ENCODE measurements at regions not wholly inside any gene's neighbourhood (a gene's known extent, or its start where the extent isn't known, plus 50 kb on each side); places are given as distances from the start of the nearest gene placed in this dataset.

DNA sequence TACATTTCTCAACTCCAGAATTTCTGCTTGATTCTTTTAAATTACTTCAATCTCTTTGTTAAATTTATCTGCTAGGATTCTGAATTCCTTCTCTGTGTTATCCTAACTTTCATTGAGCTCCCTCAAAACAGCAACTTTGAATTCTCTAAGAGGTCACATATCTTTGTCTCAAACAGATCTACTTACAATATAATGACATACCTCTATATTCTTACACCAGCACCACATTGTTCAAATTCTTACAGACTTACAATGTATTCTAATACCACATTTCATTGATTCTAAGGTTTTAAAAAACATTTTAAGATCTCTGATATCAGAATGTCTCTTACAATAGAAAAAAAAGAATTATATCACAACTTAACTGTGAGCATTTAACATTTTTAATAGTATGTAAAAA lies 77.4 kb downstream of the DIRAS3 start:
- H3K27ac Mint-ChIP-seq (ENCODE audit: unreplicated experiment): no peak overlapping the region
- CTCF ChIA-PET: no interaction called here
- no peaks in the 10 kb centered on the region for H3K9me3 Mint-ChIP-seq (ENCODE audit: low read depth, unreplicated experiment)

DNA sequence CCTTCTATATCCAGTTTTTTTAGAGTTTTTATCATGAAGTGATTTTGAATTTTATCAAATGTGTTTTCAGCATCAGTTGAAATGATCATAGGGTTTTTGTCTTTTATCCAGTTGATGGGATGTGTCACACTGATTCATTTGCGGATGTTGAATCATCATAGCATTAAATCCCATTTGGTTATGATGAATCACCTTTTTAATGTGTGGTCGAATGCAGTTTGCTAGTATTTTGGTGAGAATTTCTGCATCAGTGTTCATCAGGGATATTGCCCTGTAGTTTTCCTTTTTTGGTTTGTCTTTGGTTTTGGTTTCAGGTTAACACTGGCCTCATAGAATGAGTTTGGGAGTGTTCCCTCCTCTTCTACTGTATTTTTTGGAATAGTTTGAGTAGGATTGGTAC lies 80.3 kb downstream of the DIRAS3 start:
- no peaks in the 10 kb centered on the region for H3K4me1 Mint-ChIP-seq (ENCODE audit: low read depth, unreplicated experiment)
- no peaks in the 10 kb centered on the region for H3K27me3 Mint-ChIP-seq (ENCODE audit: unreplicated experiment)
- no peak for DNase-seq
- no peak for TF ChIP-seq CTCF (IDR thresholded peaks at IDR 0.05; ENCODE audit: unreplicated experiment)
- no peak overlapping the region for H3K27ac Mint-ChIP-seq (ENCODE audit: unreplicated experiment)
- intact Hi-C loops (cut with micrococcal nuclease; ENCODE audit: unreplicated experiment): no loop called here
- H3K36me3 Mint-ChIP-seq (ENCODE audit: insufficient read depth, unreplicated experiment): no peaks in the 10 kb centered on the region
- no TSS peak for BruUV-seq (replicated peaks)
- H3K4me3 Mint-ChIP-seq (ENCODE audit: low read depth, unreplicated experiment): no peak overlapping the region
- peaks cover 2% of the 10 kb centered on the region for H3K9me3 Mint-ChIP-seq (ENCODE audit: low read depth, unreplicated experiment)
- CTCF ChIA-PET: interaction anchor here (0.7 kb wide), 1 partner anchor 26 kb away, joined by 3 read pairs; no protein-coding TSS in a partner anchor

More for the DNA sequence above, 77.4 kb downstream of the DIRAS3 start:
- H3K36me3 Mint-ChIP-seq (ENCODE audit: insufficient read depth, unreplicated experiment): no peaks in the 10 kb centered on the region
- no peak overlapping the region for H3K4me3 Mint-ChIP-seq (ENCODE audit: low read depth, unreplicated experiment)
- no peaks in the 10 kb centered on the region for H3K4me1 Mint-ChIP-seq (ENCODE audit: low read depth, unreplicated experiment)
- BruUV-seq (replicated peaks): no TSS peak
- no peaks in the 10 kb centered on the region for H3K27me3 Mint-ChIP-seq (ENCODE audit: unreplicated experiment)
- TF ChIP-seq CTCF (IDR thresholded peaks at IDR 0.05; ENCODE audit: unreplicated experiment): no peak
- intact Hi-C loops (cut with micrococcal nuclease; ENCODE audit: unreplicated experiment): no loop called here
- DNase-seq: no peak

GRCh38 chr1:67969446-67969845 lies 81.0 kb downstream of the DIRAS3 start:
- H3K4me3 Mint-ChIP-seq (ENCODE audit: low read depth, unreplicated experiment): no peak overlapping the region
- CTCF ChIA-PET: interaction anchor here (0.7 kb wide), 1 partner anchor 26 kb away, joined by 3 read pairs; no protein-coding TSS in a partner anchor
- TF ChIP-seq CTCF (IDR thresholded peaks at IDR 0.05; ENCODE audit: unreplicated experiment): no peak

GRCh38 chr1:67966666-67967009 lies 83.8 kb downstream of the DIRAS3 start:
- Mint-ChIP-seq H3K4me1 (ENCODE audit: low read depth, unreplicated experiment) (no peaks in the 10 kb centered on the region), H3K36me3 (ENCODE audit: insufficient read depth, unreplicated experiment) (no peaks in the 10 kb centered on the region), H3K27ac (ENCODE audit: unreplicated experiment) (no peak overlapping the region), H3K9me3 (ENCODE audit: low read depth, unreplicated experiment) (peaks cover 13% of the 10 kb centered on the region), H3K27me3 (ENCODE audit: unreplicated experiment) (no peaks in the 10 kb centered on the region), H3K4me3 (ENCODE audit: low read depth, unreplicated experiment) (no peak overlapping the region)
- CTCF ChIA-PET: no interaction called here
- TF ChIP-seq CTCF (IDR thresholded peaks at IDR 0.05; ENCODE audit: unreplicated experiment): no peak
- DNase-seq: no peak
- intact Hi-C loops (cut with micrococcal nuclease; ENCODE audit: unreplicated experiment): no loop called here
- BruUV-seq (replicated peaks): no TSS peak

More at GRCh38 chr1:67969446-67969845, 81.0 kb downstream of the DIRAS3 start:
- intact Hi-C loops (cut with micrococcal nuclease; ENCODE audit: unreplicated experiment): no loop called here
- BruUV-seq (replicated peaks): no TSS peak
- Mint-ChIP-seq H3K4me1 (ENCODE audit: low read depth, unreplicated experiment) (no peaks in the 10 kb centered on the region), H3K9me3 (ENCODE audit: low read depth, unreplicated experiment) (peaks cover 2% of the 10 kb centered on the region), H3K27ac (ENCODE audit: unreplicated experiment) (no peak overlapping the region), H3K36me3 (ENCODE audit: insufficient read depth, unreplicated experiment) (no peaks in the 10 kb centered on the region), H3K27me3 (ENCODE audit: unreplicated experiment) (no peaks in the 10 kb centered on the region)
- DNase-seq: no peak
